ENCODE measurements at regions not wholly inside any gene's neighbourhood (a gene's known extent, or its start where the extent isn't known, plus 50 kb on each side); places are given as distances from the start of the nearest gene placed in this dataset.

- Mint-ChIP-seq H3K9me3 (peaks cover 11 to 12% of the 10 kb centered on the region in 2 experiments), H3K27ac (no peak overlapping the region), H3K27me3 (ENCODE audit: low read depth) (peaks cover 5% of the 10 kb centered on the region), H3K4me3 (no peak overlapping the region), H3K36me3 (ENCODE audit: insufficient read depth in 1 of 3, low read depth in 3 of 3) (peaks cover 8 to 11% (median 11%) of the 10 kb centered on the region in 3 experiments), H3K4me1 (no peaks in the 10 kb centered on the region)
- Histone ChIP-seq H4K5ac (ENCODE audit: insufficient read length, low read depth, low read length) (no peak overlapping the region), H3K9ac (ENCODE audit: extremely low read depth, insufficient read length, low read length) (no peak overlapping the region), H3K56ac (ENCODE audit: insufficient read length, low read depth, low read length) (no peak overlapping the region), H4K20me1 (ENCODE audit: control insufficient read depth, insufficient read depth, insufficient read length) (no peaks in the 10 kb centered on the region), H3K4ac (ENCODE audit: low read depth, low read length) (no peak overlapping the region), H3T11ph (ENCODE audit: low read length) (no peak overlapping the region), H3K27me3 (ENCODE audit: insufficient read depth, low read length) (no peaks in the 10 kb centered on the region), H2AFZ (ENCODE audit: low read length) (no peak overlapping the region), H2AK5ac (ENCODE audit: insufficient read length, low read length) (no peak overlapping the region), H2BK15ac (ENCODE audit: low read depth, low read length) (no peak overlapping the region), H3K9me3 (ENCODE audit: control insufficient read depth, low read depth, low read length) (no peaks in the 10 kb centered on the region), H3K23ac (ENCODE audit: insufficient read length, low read depth, low read length) (no peak overlapping the region), H4K8ac (replicated peaks; ENCODE audit: insufficient read length, low read depth, low read length) (no peak overlapping the region), H3K18ac (ENCODE audit: insufficient read length, low read depth, low read length) (no peak overlapping the region), H3K27ac (ENCODE audit: insufficient read length, low read depth, low read length) (no peak overlapping the region), H3K4me2 (ENCODE audit: insufficient read depth, insufficient read length, low read length) (no peak overlapping the region), H2BK12ac (ENCODE audit: insufficient read length, low read depth, low read length) (no peak overlapping the region), H2BK20ac (ENCODE audit: low read depth, low read length, poor library complexity, severe bottlenecking) (no peak overlapping the region), H3K79me2 (ENCODE audit: insufficient read depth, low read length) (no peaks in the 10 kb centered on the region), H3K23me2 (ENCODE audit: insufficient read length, low read depth, low read length, poor library complexity, severe bottlenecking) (no peaks in the 10 kb centered on the region), H2BK120ac (ENCODE audit: low read depth, low read length, poor library complexity, severe bottlenecking) (no peak overlapping the region), H3K14ac (ENCODE audit: insufficient read depth, low read length) (no peak overlapping the region), H3K4me1 (ENCODE audit: insufficient read depth, low read length) (no peaks in the 10 kb centered on the region), H4K91ac (ENCODE audit: insufficient read length, low read depth, low read length) (no peak overlapping the region), H3K79me1 (ENCODE audit: insufficient read depth, low read depth, low read length, poor library complexity, severe bottlenecking) (no peaks in the 10 kb centered on the region), H2BK5ac (ENCODE audit: insufficient read length, low read length) (no peak overlapping the region)
- DNase-seq, result no peak
- WGBS (ENCODE audit: extremely low coverage, insufficient read length, low lambda C conversion rate), result no CpG with 5 or more reads among the region's 2 CpGs
- no peak for TF ChIP-seq CTCF (conservative IDR thresholded peaks at IDR 0.05)
Observed at GRCh38 chr9:108654566-108654965, 201.2 kb downstream of the ACTL7B start.
